Common myeloid progenitor, CD34-positive (primary cell): ENCODE measurements at regions not wholly inside any gene's neighbourhood (a gene's known extent, or its start where the extent isn't known, plus 50 kb on each side); places are given as distances from the start of the nearest gene placed in this dataset.

Source experiments
- CTCF ChIA-PET: fragments of 350-600 bp; sonication (Branson Sonifier 250); formaldehyde crosslinking; loops from one replicate; lab custom pipeline; 2021; ENCODE audit warnings: antibody characterized with exemption; lab: Charles Lee
- POLR2A ChIA-PET: fragments of 350-600 bp; sonication (Branson Sonifier 250); formaldehyde crosslinking; loops from one replicate; lab custom pipeline; 2021; ENCODE audit warnings: antibody characterized with exemption; lab: Charles Lee
- DNase-seq, 3 donors: peaks; one replicate each; pipeline versions ENCODE4 v3.0.0 to v3.0.0-alpha.2; 2013
- H3K27ac ChIP-seq, 2 experiments: 1 replicate in 1 of 2; 2 replicates in 1 of 2; pipeline ENCODE4 v1.7.0; 2013; ENCODE audit warnings: inconsistent platforms in 2 of 2, low read length in 2 of 2, mild to moderate bottlenecking in 2 of 2, low read depth in 1 of 2, moderate library complexity in 1 of 2; ENCODE audit not compliant: severe bottlenecking in 2 of 2, insufficient read depth in 1 of 2, poor library complexity in 1 of 2
- H3K27me3 ChIP-seq, 5 experiments: replicated peaks in 2 of 5; 1 replicate in 3 of 5; 2 replicates in 2 of 5; pipeline versions ENCODE4 v1.6.1 to v1.7.0; 2013; ENCODE audit warnings: low read length in 4 of 5, mild to moderate bottlenecking in 2 of 5, moderate library complexity in 2 of 5, inconsistent platforms in 1 of 5; ENCODE audit not compliant: insufficient read depth in 5 of 5, control insufficient read depth in 4 of 5
- H3K36me3 ChIP-seq, 4 experiments: 1 replicate in 2 of 4; 2 replicates in 2 of 4; pipeline versions ENCODE4 v1.6.1 to v1.7.0; 2013; ENCODE audit warnings: low read length in 3 of 4, control low read depth in 1 of 4, mild to moderate bottlenecking in 1 of 4; ENCODE audit not compliant: control insufficient read depth in 4 of 4, insufficient read depth in 4 of 4
- H3K4me1 ChIP-seq, 4 experiments: 1 replicate in 3 of 4; 2 replicates in 1 of 4; pipeline versions ENCODE4 v1.6.1 to v1.7.1; 2013; ENCODE audit warnings: low read length in 3 of 4, mild to moderate bottlenecking in 3 of 4, control low read depth in 1 of 4, inconsistent platforms in 1 of 4, moderate library complexity in 1 of 4; ENCODE audit not compliant: control insufficient read depth in 4 of 4, insufficient read depth in 4 of 4; ENCODE audit errors: control extremely low read depth in 1 of 4
- H3K4me3 ChIP-seq, 7 experiments: 1 replicate in 4 of 7; 2 replicates in 3 of 7; pipeline versions ENCODE4 v1.5.1 to v1.7.0; 2013; ENCODE audit warnings: mild to moderate bottlenecking in 7 of 7, low read length in 6 of 7, moderate library complexity in 6 of 7, inconsistent platforms in 2 of 7, low read depth in 2 of 7, control low read depth in 1 of 7; ENCODE audit not compliant: insufficient read depth in 4 of 7, control insufficient read depth in 1 of 7; ENCODE audit errors: extremely low read depth in 1 of 7
- H3K9me3 ChIP-seq, 5 experiments: 1 replicate in 4 of 5; 2 replicates in 1 of 5; pipeline versions ENCODE4 v1.6.1 to v1.7.1; 2013; ENCODE audit warnings: low read length in 4 of 5, mild to moderate bottlenecking in 2 of 5, inconsistent platforms in 1 of 5, low read depth in 1 of 5, moderate library complexity in 1 of 5; ENCODE audit not compliant: control insufficient read depth in 4 of 5, insufficient read depth in 2 of 5; ENCODE audit errors: control extremely low read depth in 1 of 5
- WGBS: methylation state at CpG from one replicate; pipeline ENCODE4 v1.1.5; 2013; ENCODE audit not compliant: insufficient coverage; 5-methylcytosine and 5-hydroxymethylcytosine counted together

DNA sequence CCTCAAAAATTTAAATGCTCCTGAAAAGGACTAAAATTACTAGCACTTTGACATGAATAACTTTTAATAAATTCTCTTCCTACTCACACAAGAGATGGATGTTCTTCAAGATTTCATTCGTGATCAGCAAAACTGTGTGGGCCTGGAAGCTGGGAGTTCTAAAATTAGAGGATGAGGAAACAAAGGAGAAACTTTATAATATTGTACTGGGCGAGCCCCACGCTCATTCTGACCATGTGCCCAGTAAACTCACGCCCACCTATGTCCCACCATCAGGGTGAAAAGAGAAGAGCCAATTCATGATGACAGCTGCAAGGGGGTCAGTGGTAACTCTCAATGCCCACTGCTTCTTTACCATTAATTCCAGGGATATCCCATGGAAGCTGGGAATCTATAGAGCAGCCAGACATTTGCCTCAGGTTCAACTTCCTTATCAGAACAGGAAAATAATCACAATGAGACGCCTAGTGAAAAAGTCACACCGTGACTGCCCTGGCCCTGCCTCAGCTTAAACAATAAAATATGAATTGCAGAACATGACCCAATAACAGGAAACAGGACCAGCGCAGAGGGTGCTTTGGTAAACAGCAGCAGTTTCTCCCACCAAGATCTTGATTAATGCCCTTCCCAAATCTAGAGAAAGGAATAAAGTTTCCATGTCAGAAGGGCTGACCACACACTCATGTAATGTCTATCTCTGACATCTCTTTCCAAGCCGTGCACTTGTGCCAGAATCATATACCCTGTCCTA lies 438.6 kb downstream of the TXNL1 start:
- ChIA-PET POLR2A (no interaction called here), CTCF (no interaction called here)
- WGBS: 72% methylated on average over 6 of the region's 8 CpGs
- no peaks in the 10 kb centered on the region for H3K27me3 ChIP-seq
- no peak for DNase-seq
- no peak overlapping the region for H3K4me3 ChIP-seq
- H3K4me1 ChIP-seq: peaks cover 0 to 3% (median 0%) of the 10 kb centered on the region in 4 experiments
- no peaks in the 10 kb centered on the region for H3K36me3 ChIP-seq
- H3K27ac ChIP-seq: no peak overlapping the region
- peaks cover 0 to 7% (median 0%) of the 10 kb centered on the region in 5 experiments for H3K9me3 ChIP-seq

- no peak overlapping the region for H3K4me3 ChIP-seq
- peaks cover 0 to 3% (median 0%) of the 10 kb centered on the region in 4 experiments for H3K4me1 ChIP-seq
- WGBS: 20% methylated on average over 1 of the region's 6 CpGs
These were observed 441.0 kb downstream of the TXNL1 start for GRCh38 chr18:56197241-56197859.

GRCh38 chr18:56196495-56197225 lies 441.7 kb downstream of the TXNL1 start:
- Histone ChIP-seq H3K4me3 (no peak overlapping the region), H3K9me3 (peaks cover 0 to 1% (median 0%) of the 10 kb centered on the region in 5 experiments), H3K27me3 (no peaks in the 10 kb centered on the region), H3K27ac (no peak overlapping the region), H3K4me1 (peaks cover 0 to 3% (median 0%) of the 10 kb centered on the region in 4 experiments), H3K36me3 (no peaks in the 10 kb centered on the region)
- ChIA-PET CTCF (no interaction called here), POLR2A (interaction anchor here (0.7 kb wide), 1 partner anchor 410 kb away, joined by 4 read pairs; no protein-coding TSS in a partner anchor)
- WGBS: no CpG with 5 or more reads among the region's 1 CpG
- no peak for DNase-seq

More at GRCh38 chr18:56197241-56197859, 441.0 kb downstream of the TXNL1 start:
- no peaks in the 10 kb centered on the region for H3K36me3 ChIP-seq
- DNase-seq: no peak
- peaks cover 0 to 1% (median 0%) of the 10 kb centered on the region in 5 experiments for H3K9me3 ChIP-seq
- POLR2A ChIA-PET: interaction anchor here (0.7 kb wide), 1 partner anchor 409 kb away, joined by 4 read pairs; no protein-coding TSS in a partner anchor
- CTCF ChIA-PET: no interaction called here
- H3K27ac ChIP-seq: no peak overlapping the region
- H3K27me3 ChIP-seq: no peaks in the 10 kb centered on the region

GRCh38 chr18:56191334-56191733 lies 447.1 kb downstream of the TXNL1 start:
- POLR2A ChIA-PET: no interaction called here
- Histone ChIP-seq H3K27me3 (no peaks in the 10 kb centered on the region), H3K4me3 (no peak overlapping the region), H3K9me3 (no peaks in the 10 kb centered on the region), H3K27ac (no peak overlapping the region), H3K4me1 (peaks cover 0 to 2% (median 0%) of the 10 kb centered on the region in 4 experiments), H3K36me3 (no peaks in the 10 kb centered on the region)
- DNase-seq: no peak
- CTCF ChIA-PET: no interaction called here
- 100% methylated on average over 2 of the region's 5 CpGs for WGBS

- CTCF ChIA-PET: no interaction called here
- no peak for DNase-seq
- no peaks in the 10 kb centered on the region for H3K36me3 ChIP-seq
- WGBS: 98% methylated on average over 18 of the region's 20 CpGs
- H3K4me3 ChIP-seq: no peak overlapping the region
- peaks cover 0 to 2% (median 0%) of the 10 kb centered on the region in 4 experiments for H3K4me1 ChIP-seq
- no peaks in the 10 kb centered on the region for H3K9me3 ChIP-seq
- H3K27me3 ChIP-seq: no peaks in the 10 kb centered on the region
- no peak overlapping the region for H3K27ac ChIP-seq
- POLR2A ChIA-PET: no interaction called here
These were observed 448.8 kb downstream of the TXNL1 start for GRCh38 chr18:56189615-56190014.

- DNase-seq: no peak
- WGBS: 97% methylated on average over 6 of the region's 9 CpGs
- POLR2A ChIA-PET: no interaction called here
- CTCF ChIA-PET: no interaction called here
- no peaks in the 10 kb centered on the region for H3K27me3 ChIP-seq
- no peaks in the 10 kb centered on the region for H3K9me3 ChIP-seq
- no peaks in the 10 kb centered on the region for H3K36me3 ChIP-seq
- no peak overlapping the region for H3K27ac ChIP-seq
- H3K4me3 ChIP-seq: no peak overlapping the region
- H3K4me1 ChIP-seq: peaks cover 0 to 2% (median 0%) of the 10 kb centered on the region in 4 experiments
These were observed 449.7 kb downstream of the TXNL1 start for GRCh38 chr18:56188529-56189275.
